ENCODE measurements at regions not wholly inside any gene's neighbourhood (a gene's known extent, or its start where the extent isn't known, plus 50 kb on each side); places are given as distances from the start of the nearest gene placed in this dataset.

DNA sequence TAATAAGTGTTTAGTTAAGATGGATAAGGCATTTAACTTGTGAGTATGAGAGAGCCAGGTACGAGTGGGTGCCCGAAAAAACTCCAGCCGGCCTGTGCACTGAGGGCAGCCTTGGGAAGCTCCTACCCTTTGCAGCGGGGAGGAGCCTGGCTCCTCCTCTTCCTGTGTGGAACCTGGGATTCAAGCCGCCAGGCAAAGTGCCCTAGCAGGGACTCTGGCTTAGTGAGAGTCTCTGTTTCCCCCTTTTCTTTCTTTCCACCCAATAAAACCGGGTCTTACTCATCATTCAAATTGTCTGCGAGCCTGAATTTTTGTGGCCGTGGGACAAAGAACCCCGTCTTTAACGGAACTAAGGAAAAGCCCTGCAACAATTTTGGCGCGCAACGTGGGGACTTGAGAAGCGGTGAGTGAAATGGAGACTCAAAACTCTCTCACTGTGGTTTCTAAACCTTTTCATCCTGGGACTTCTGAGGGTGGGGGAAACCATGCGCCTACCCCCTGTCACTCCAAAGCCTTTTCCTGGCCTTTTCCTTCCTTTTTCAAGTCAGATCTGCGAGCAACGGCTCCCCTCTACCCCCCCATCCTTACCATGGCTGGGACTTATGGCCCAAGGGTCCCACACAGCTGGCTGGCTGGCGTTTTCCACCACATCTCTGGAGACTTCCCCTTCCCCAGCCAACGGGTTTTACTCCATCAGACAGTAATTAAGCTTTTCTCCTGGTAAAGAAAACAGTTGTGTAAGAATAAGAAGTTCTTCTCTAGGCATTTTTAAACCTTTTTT is 535.7 kb upstream of the ACO1 start (continued):
- TF ChIP-seq PRPF4 (IDR thresholded peaks at IDR 0.05; ENCODE audit: low read depth, low read length, poor library complexity, severe bottlenecking) (no peak), SAP130 (CRISPR knock-in tag; IDR thresholded peaks at IDR 0.05; ENCODE audit: low read depth) (peak; percentile 51), ZNF816 (CRISPR knock-in tag; IDR thresholded peaks at IDR 0.05; ENCODE audit: borderline replicate concordance) (no peak), ZNF12 (CRISPR knock-in tag; IDR thresholded peaks at IDR 0.05) (no peak), CBX1 (IDR thresholded peaks at IDR 0.05; ENCODE audit: low read depth) (no peak), TCF12 (IDR thresholded peaks at IDR 0.05) (no peak), TCF12 (CRISPR knock-in tag; IDR thresholded peaks at IDR 0.05) (no peak), PHF21A (CRISPR knock-in tag; IDR thresholded peaks at IDR 0.05) (no peak), MTF1 (CRISPR knock-in tag; IDR thresholded peaks at IDR 0.05) (0 out of 2 replicates have a peak, but pooled peaks have one; percentile 82), SP2 (CRISPR knock-in tag; IDR thresholded peaks at IDR 0.05) (no peak), CAMTA2 (CRISPR knock-in tag; IDR thresholded peaks at IDR 0.05; ENCODE audit: borderline replicate concordance) (no peak), YEATS2 (CRISPR knock-in tag; IDR thresholded peaks at IDR 0.05; ENCODE audit: borderline replicate concordance) (no peak), SRSF9 (IDR thresholded peaks at IDR 0.05; ENCODE audit: borderline replicate concordance, insufficient read depth, low read depth, low read length, poor library complexity, severe bottlenecking) (no peak), ZNF704 (CRISPR knock-in tag; IDR thresholded peaks at IDR 0.05; ENCODE audit: borderline replicate concordance) (0 out of 2 replicates have a peak, but pooled peaks have one; percentile 60), PBX3 (CRISPR knock-in tag; IDR thresholded peaks at IDR 0.05; ENCODE audit: borderline replicate concordance) (0 out of 2 replicates have a peak, but pooled peaks have one; percentile 39), ZNF557 (CRISPR knock-in tag; IDR thresholded peaks at IDR 0.05) (0 out of 2 replicates have a peak, but pooled peaks have one; percentile 62), MAF1 (CRISPR knock-in tag; IDR thresholded peaks at IDR 0.05; ENCODE audit: borderline replicate concordance) (no peak), NFRKB (IDR thresholded peaks at IDR 0.05) (no peak), ZNF549 (CRISPR knock-in tag; IDR thresholded peaks at IDR 0.05) (no peak), ZNF883 (CRISPR knock-in tag; IDR thresholded peaks at IDR 0.05; ENCODE audit: not compliant biosample characterization) (no peak)
- TF ChIP-seq, protein P1, sequence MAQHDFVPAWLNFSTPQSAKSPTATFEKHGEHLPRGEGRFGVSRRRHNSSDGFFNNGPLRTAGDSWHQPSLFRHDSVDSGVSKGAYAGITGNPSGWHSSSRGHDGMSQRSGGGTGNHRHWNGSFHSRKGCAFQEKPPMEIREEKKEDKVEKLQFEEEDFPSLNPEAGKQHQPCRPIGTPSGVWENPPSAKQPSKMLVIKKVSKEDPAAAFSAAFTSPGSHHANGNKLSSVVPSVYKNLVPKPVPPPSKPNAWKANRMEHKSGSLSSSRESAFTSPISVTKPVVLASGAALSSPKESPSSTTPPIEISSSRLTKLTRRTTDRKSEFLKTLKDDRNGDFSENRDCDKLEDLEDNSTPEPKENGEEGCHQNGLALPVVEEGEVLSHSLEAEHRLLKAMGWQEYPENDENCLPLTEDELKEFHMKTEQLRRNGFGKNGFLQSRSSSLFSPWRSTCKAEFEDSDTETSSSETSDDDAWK (CRISPR knock-in tag; IDR thresholded peaks at IDR 0.05), result no peak
- TF ChIP-seq, protein P2, sequence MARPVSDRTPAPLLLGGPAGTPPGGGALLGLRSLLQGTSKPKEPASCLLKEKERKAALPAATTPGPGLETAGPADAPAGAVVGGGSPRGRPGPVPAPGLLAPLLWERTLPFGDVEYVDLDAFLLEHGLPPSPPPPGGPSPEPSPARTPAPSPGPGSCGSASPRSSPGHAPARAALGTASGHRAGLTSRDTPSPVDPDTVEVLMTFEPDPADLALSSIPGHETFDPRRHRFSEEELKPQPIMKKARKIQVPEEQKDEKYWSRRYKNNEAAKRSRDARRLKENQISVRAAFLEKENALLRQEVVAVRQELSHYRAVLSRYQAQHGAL (CRISPR knock-in tag; IDR thresholded peaks at IDR 0.05; ENCODE audit: not compliant biosample characterization), result no peak
